GM10266 (cell line): ENCODE measurements at regions not wholly inside any gene's neighbourhood (a gene's known extent, or its start where the extent isn't known, plus 50 kb on each side); places are given as distances from the start of the nearest gene placed in this dataset.

Experiments used
- DNase-seq: peaks from one replicate; pipeline ENCODE4 v3.0.0; 2012; ENCODE audit errors: extremely low spot score
- CTCF ChIP-seq: IDR thresholded peaks from 2 replicates; pipeline ENCODE4 v1.5.1; 2012; ENCODE audit warnings: mild to moderate bottlenecking, low read depth; ENCODE audit not compliant: control insufficient read depth, insufficient read depth; ENCODE audit errors: missing control alignments

- DNase-seq, result no peak
- no peak for TF ChIP-seq CTCF
Measured at GRCh38 chr1:108059945-108060344, 95.0 kb upstream of the VAV3 start.

GRCh38 chr1:108057541-108057940 lies 92.6 kb upstream of the VAV3 start:
- no peak for TF ChIP-seq CTCF
- DNase-seq, result no peak

GRCh38 chr1:108056436-108056990 lies 91.5 kb upstream of the VAV3 start:
- no peak for TF ChIP-seq CTCF
- DNase-seq, result no peak

GRCh38 chr1:108055387-108055786 lies 90.4 kb upstream of the VAV3 start:
- no peak for DNase-seq
- TF ChIP-seq CTCF, result no peak

GRCh38 chr1:108054396-108054795 lies 89.4 kb upstream of the VAV3 start:
- no peak for TF ChIP-seq CTCF
- DNase-seq, result no peak

GRCh38 chr1:108053270-108054013 lies 88.5 kb upstream of the VAV3 start:
- TF ChIP-seq CTCF, result no peak
- no peak for DNase-seq

GRCh38 chr1:108051631-108052377 lies 86.8 kb upstream of the VAV3 start:
- TF ChIP-seq CTCF, result no peak
- DNase-seq, result no peak
